ENCODE measurements at regions not wholly inside any gene's neighbourhood (a gene's known extent, or its start where the extent isn't known, plus 50 kb on each side); places are given as distances from the start of the nearest gene placed in this dataset.
"Not testable (repeated sequence)": the region's sequence is repeated elsewhere in the genome, so short reads cannot be mapped to it uniquely, and the experiment has no call there.

- DNase-seq, result no peak
Observed at GRCh38 chr10:10010397-10010796, 1007.3 kb upstream of the CELF2 start.

GRCh38 chr10:10014846-10015245, 1002.8 kb upstream of the CELF2 start:
- DNase-seq, result no peak

- DNase-seq, result no peak
Observed at GRCh38 chr10:10017716-10018115, 1000.0 kb upstream of the CELF2 start.

GRCh38 chr10:10020945-10021344, 996.7 kb upstream of the CELF2 start:
- no peak for DNase-seq

- no peak for DNase-seq
Observed at GRCh38 chr10:10032991-10033390, 984.7 kb upstream of the CELF2 start.

GRCh38 chr10:10038348-10038747, 979.3 kb upstream of the CELF2 start:
- no peak for DNase-seq

- no peak for DNase-seq
Observed at GRCh38 chr10:10039595-10039994, 978.1 kb upstream of the CELF2 start.

GRCh38 chr10:10043083-10043482, 974.6 kb upstream of the CELF2 start:
- no peak for DNase-seq

- no peak for DNase-seq
Observed at GRCh38 chr10:10044922-10045764, 972.5 kb upstream of the CELF2 start.

- DNase-seq, result no peak
Observed at GRCh38 chr10:10045765-10046028, 972.0 kb upstream of the CELF2 start.

GRCh38 chr10:10047426-10047825, 970.2 kb upstream of the CELF2 start:
- no peak for DNase-seq

- DNase-seq, result no peak
Observed at GRCh38 chr10:10053051-10053450, 964.6 kb upstream of the CELF2 start.

- no peak for DNase-seq
Observed at GRCh38 chr10:10054466-10054865, 963.2 kb upstream of the CELF2 start.

- no peak for DNase-seq
Observed at GRCh38 chr10:10055656-10056442, 961.8 kb upstream of the CELF2 start.

- DNase-seq, result no peak
Observed at GRCh38 chr10:10056961-10057360, 960.7 kb upstream of the CELF2 start.

- no peak for DNase-seq
Observed at GRCh38 chr10:10067644-10068043, 950.0 kb upstream of the CELF2 start.

- not testable (repeated sequence) for DNase-seq
Observed at GRCh38 chr10:10074847-10075246, 942.8 kb upstream of the CELF2 start.

GRCh38 chr10:10078446-10078845, 939.2 kb upstream of the CELF2 start:
- DNase-seq, result no peak

- DNase-seq, result no peak
Observed at GRCh38 chr10:10092581-10092980, 925.1 kb upstream of the CELF2 start.

GRCh38 chr10:10093021-10093420, 924.7 kb upstream of the CELF2 start:
- DNase-seq, result no peak

GRCh38 chr10:10094691-10095090, 923.0 kb upstream of the CELF2 start:
- DNase-seq, result no peak

- no peak for DNase-seq
Observed at GRCh38 chr10:10096296-10096695, 921.4 kb upstream of the CELF2 start.

- DNase-seq, result no peak
Observed at GRCh38 chr10:10096898-10097297, 920.8 kb upstream of the CELF2 start.

- DNase-seq, result no peak
Observed at GRCh38 chr10:10101106-10101505, 916.6 kb upstream of the CELF2 start.
